Stomach (tissue), 8 donors: ENCODE measurements at regions not wholly inside any gene's neighbourhood (a gene's known extent, or its start where the extent isn't known, plus 50 kb on each side); places are given as distances from the start of the nearest gene placed in this dataset.
A peak's percentile ranks its signal among the peaks of the same experiment; 100 is the strongest.

ENCODE experiments used
- DNase-seq, 2 donors: peaks; one replicate each; pipeline versions ENCODE4 v3.0.0 to v3.0.0-alpha.2; 2013 to 2019
- H3K27ac ChIP-seq, 5 donors: fragments of 200-600 bp in 4 of 5; sonication (generic) in 4 of 5; one replicate each; pipeline ENCODE4 v1.5.1; 2013 to 2019; ENCODE audit warnings: mild to moderate bottlenecking in 1 of 5, moderate library complexity in 1 of 5
- H3K27me3 ChIP-seq, 3 donors: fragments of 200-600 bp; sonication (generic); one replicate each; pipeline ENCODE4 v1.5.1; 2017 to 2019; ENCODE audit warnings: mixed run types in 1 of 3
- H3K36me3 ChIP-seq, 4 donors: fragments of 200-600 bp; sonication (generic); 1 replicate in 3 of 4; 2 replicates in 1 of 4; pipeline ENCODE4 v1.5.1; 2016 to 2019
- H3K4me1 ChIP-seq, 4 donors: fragments of 200-600 bp; sonication (generic); one replicate each; pipeline ENCODE4 v1.5.1; 2016 to 2019
- H3K4me3 ChIP-seq, 4 donors: fragments of 200-600 bp; sonication (generic) in 3 of 4; one replicate each; pipeline ENCODE4 v1.5.1; 2016 to 2019; ENCODE audit warnings: mild to moderate bottlenecking in 1 of 4
- H3K9me3 ChIP-seq, 4 donors: fragments of 200-600 bp; sonication (generic); one replicate each; pipeline ENCODE4 v1.5.1; 2016 to 2019
- CTCF ChIP-seq, 7 experiments: fragments of 450-650 bp in 4 of 7; fragments of 200-600 bp in 3 of 7; sonication (generic) in 3 of 7; IDR thresholded peaks; one replicate each; pipeline ENCODE4 v1.5.1; 2016 to 2019; ENCODE audit warnings: antibody characterized with exemption in 7 of 7, control low read depth in 2 of 7, mild to moderate bottlenecking in 1 of 7
- EP300 ChIP-seq: sonication (generic); formaldehyde crosslinking; IDR thresholded peaks from one replicate; pipeline ENCODE4 v1.6.1; 2017; ENCODE audit warnings: antibody characterized with exemption
- POLR2A ChIP-seq, 4 donors: fragments of 450-650 bp; IDR thresholded peaks; one replicate each; pipeline ENCODE4 v1.6.1; 2016; ENCODE audit warnings: antibody characterized with exemption in 4 of 4, control low read depth in 2 of 4, mild to moderate bottlenecking in 1 of 4, moderate library complexity in 1 of 4
- POLR2AphosphoS5 ChIP-seq, 3 donors: sonication (generic); formaldehyde crosslinking; IDR thresholded peaks; one replicate each; pipeline ENCODE4 v1.6.1; 2016; ENCODE audit warnings: antibody characterized with exemption in 3 of 3
- WGBS, 5 donors: extraction: QIAGEN DNeasy Blood & Tissue Kit in 3 of 5; methylation state at CpG; one replicate each; pipeline versions ENCODE4 v1.1.5 to v1.1.7; 2013 to 2018; 5-methylcytosine and 5-hydroxymethylcytosine counted together
- intact Hi-C: fragments of 100-400 bp; cut with DNase I; formaldehyde crosslinking; loops from one replicate; pipeline ENCODE4 v1.15.1; 2023; ENCODE audit warnings: low total_unique reads
- donor health status: healthy with polysubstance abuse.
- donor health status: Bipolar disorder and iron deficiency.
- donor health status: healthy.

- Histone ChIP-seq H3K4me3 (no peak overlapping the region), H3K36me3 (no peaks in the 10 kb centered on the region), H3K4me1 (peaks cover 4 to 20% (median 11%) of the 10 kb centered on the region in 4 donors), H3K27ac (no peak overlapping the region), H3K27me3 (no peaks in the 10 kb centered on the region), H3K9me3 (no peaks in the 10 kb centered on the region)
- peak in 1 of 2 donors; percentile 54 for DNase-seq
- TF ChIP-seq EP300: no peak
- no peak for TF ChIP-seq CTCF (IDR thresholded peaks at IDR 0.05)
- TF ChIP-seq POLR2A (IDR thresholded peaks at IDR 0.05): no peak
- no peak for TF ChIP-seq POLR2AphosphoS5 (IDR thresholded peaks at IDR 0.05)
- intact Hi-C loops: no loop called here
- 63 to 71% (median 68%) methylated on average over 8 of the region's 8 CpGs for WGBS, 5 donors
Observed at GRCh38 chr6:113015249-113015648, 668.1 kb downstream of the RFPL4B start.

- H3K27me3 ChIP-seq: no peaks in the 10 kb centered on the region
- H3K27ac ChIP-seq: no peak overlapping the region
- H3K4me1 ChIP-seq: peaks cover 4 to 20% (median 11%) of the 10 kb centered on the region in 4 donors
- no peaks in the 10 kb centered on the region for H3K36me3 ChIP-seq
- no peak overlapping the region for H3K4me3 ChIP-seq
- H3K9me3 ChIP-seq: no peaks in the 10 kb centered on the region
- 86 to 94% (median 91%) methylated on average over 2 of the region's 2 CpGs for WGBS, 5 donors
- TF ChIP-seq CTCF (IDR thresholded peaks at IDR 0.05) (no peak), POLR2A (IDR thresholded peaks at IDR 0.05) (no peak), EP300 (no peak), POLR2AphosphoS5 (IDR thresholded peaks at IDR 0.05) (no peak)
- no peak for DNase-seq
- intact Hi-C loops: no loop called here
Observed at GRCh38 chr6:113017353-113017752, 670.2 kb downstream of the RFPL4B start.

DNA sequence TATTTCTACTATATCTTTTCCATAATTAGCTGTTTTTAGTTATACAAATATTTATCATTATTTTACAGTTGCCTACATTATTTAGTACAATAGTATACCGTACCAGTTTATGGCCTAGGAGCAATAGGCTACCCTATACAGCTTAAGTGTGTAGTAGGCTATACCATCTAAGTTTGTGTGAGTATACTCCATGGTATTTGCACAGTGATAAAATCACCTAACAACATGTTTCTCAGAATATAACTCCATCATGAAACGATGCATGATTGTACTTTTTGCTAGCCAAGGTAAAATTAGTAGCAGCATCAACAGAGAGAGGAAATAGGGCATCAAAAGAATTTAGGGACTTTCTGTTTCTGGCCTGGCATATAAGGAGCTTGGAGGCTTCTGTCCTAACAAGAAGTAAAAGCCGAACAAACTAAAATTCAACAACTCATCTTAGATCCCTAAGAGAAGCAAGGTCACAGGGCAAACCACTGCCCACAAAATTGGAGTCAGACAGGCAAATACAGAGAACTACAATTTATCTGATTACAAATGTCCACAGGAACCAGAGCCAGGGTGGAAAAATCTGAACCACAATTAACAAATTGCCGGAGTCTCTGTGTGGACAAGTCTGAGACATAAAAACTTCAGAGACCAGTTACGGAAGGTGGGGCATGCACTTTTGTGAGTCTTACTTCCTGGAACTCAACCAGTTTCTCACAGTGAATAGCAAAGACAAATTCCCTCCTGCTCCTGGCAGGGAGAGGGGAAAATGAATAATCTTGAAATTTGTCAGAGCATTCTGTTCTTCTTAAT is 671.4 kb downstream of the RFPL4B start:
- TF ChIP-seq POLR2AphosphoS5 (IDR thresholded peaks at IDR 0.05) (peak in 1 of 3 donors; percentile 43), CTCF (IDR thresholded peaks at IDR 0.05) (no peak), POLR2A (IDR thresholded peaks at IDR 0.05) (no peak)
- peak overlapping the region in 4 of 5 donors; percentile 25 to 50 (median 38) for H3K27ac ChIP-seq
- H3K4me3 ChIP-seq: no peak overlapping the region
- WGBS, 5 donors: 28 to 42% (median 33%) methylated on average over 5 of the region's 5 CpGs
- intact Hi-C loops: no loop called here
- H3K36me3 ChIP-seq: no peaks in the 10 kb centered on the region
- DNase-seq: peak in 1 of 2 donors; percentile 74
- no peaks in the 10 kb centered on the region for H3K27me3 ChIP-seq
- H3K9me3 ChIP-seq: no peaks in the 10 kb centered on the region
- H3K4me1 ChIP-seq: peaks cover 4 to 16% (median 10%) of the 10 kb centered on the region in 4 donors

DNA sequence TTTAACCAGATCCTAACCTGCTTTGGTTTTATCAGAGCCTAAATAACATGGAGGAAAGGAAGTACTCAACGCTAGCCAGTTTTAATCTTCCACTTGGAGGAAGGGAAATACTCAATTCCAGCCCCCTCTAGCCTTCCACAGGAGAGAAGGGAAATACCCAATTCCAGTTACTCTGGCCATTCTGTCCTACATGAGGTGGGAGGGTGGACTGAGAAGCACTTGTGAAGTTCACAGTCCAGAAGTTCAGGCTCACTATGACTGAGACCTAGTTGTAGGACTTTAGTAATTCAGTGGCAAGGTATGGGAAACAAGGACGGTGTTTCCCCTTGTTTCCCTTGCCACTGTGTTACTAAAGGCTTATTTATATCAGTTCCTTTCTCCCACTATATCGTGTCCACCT is 672.0 kb downstream of the RFPL4B start:
- Histone ChIP-seq H3K36me3 (no peaks in the 10 kb centered on the region), H3K4me3 (no peak overlapping the region), H3K4me1 (peaks cover 4 to 16% (median 10%) of the 10 kb centered on the region in 4 donors), H3K27ac (peak overlapping the region in 4 of 5 donors; percentile 25 to 50 (median 38)), H3K9me3 (no peaks in the 10 kb centered on the region), H3K27me3 (no peaks in the 10 kb centered on the region)
- 56 to 67% (median 58%) methylated on average over 3 of the region's 3 CpGs for WGBS, 5 donors
- DNase-seq: no peak
- intact Hi-C loops: no loop called here
- TF ChIP-seq POLR2AphosphoS5 (IDR thresholded peaks at IDR 0.05) (no peak), EP300 (no peak), CTCF (IDR thresholded peaks at IDR 0.05) (no peak), POLR2A (IDR thresholded peaks at IDR 0.05) (no peak)
